IPS-20b (cell line): ENCODE measurements at regions not wholly inside any gene's neighbourhood (a gene's known extent, or its start where the extent isn't known, plus 50 kb on each side); places are given as distances from the start of the nearest gene placed in this dataset.
"Not testable (repeated sequence)": the region's sequence is repeated elsewhere in the genome, so short reads cannot be mapped to it uniquely, and the experiment has no call there.

Experiments used
- H3K27ac ChIP-seq: one replicate; pipeline ENCODE4 v1.5.1; 2013; ENCODE audit warnings: low read length
- H3K27me3 ChIP-seq: 2 replicates; pipeline ENCODE4 v1.6.1; 2013; ENCODE audit warnings: mild to moderate bottlenecking, low read length, inconsistent platforms; ENCODE audit not compliant: insufficient read depth
- H3K36me3 ChIP-seq: 2 replicates; pipeline ENCODE4 v1.6.1; 2013; ENCODE audit warnings: low read depth, mild to moderate bottlenecking, inconsistent platforms, low read length, moderate library complexity; ENCODE audit not compliant: insufficient read depth
- H3K4me1 ChIP-seq: 2 replicates; pipeline ENCODE4 v1.6.1; 2013; ENCODE audit warnings: mild to moderate bottlenecking, control low read depth, inconsistent platforms, low read length, moderate library complexity; ENCODE audit not compliant: insufficient read depth
- H3K4me3 ChIP-seq: 2 replicates; pipeline ENCODE4 v1.5.1; 2013; ENCODE audit warnings: mild to moderate bottlenecking, low read length, inconsistent platforms
- H3K9ac ChIP-seq: 2 replicates; pipeline ENCODE4 v1.6.1; 2013; ENCODE audit warnings: low read depth, mild to moderate bottlenecking, inconsistent platforms, low read length, moderate library complexity
- H3K9me3 ChIP-seq: 2 replicates; pipeline ENCODE4 v1.6.1; 2013; ENCODE audit warnings: mild to moderate bottlenecking, low read depth, low read length, inconsistent platforms; ENCODE audit not compliant: insufficient read depth

DNA sequence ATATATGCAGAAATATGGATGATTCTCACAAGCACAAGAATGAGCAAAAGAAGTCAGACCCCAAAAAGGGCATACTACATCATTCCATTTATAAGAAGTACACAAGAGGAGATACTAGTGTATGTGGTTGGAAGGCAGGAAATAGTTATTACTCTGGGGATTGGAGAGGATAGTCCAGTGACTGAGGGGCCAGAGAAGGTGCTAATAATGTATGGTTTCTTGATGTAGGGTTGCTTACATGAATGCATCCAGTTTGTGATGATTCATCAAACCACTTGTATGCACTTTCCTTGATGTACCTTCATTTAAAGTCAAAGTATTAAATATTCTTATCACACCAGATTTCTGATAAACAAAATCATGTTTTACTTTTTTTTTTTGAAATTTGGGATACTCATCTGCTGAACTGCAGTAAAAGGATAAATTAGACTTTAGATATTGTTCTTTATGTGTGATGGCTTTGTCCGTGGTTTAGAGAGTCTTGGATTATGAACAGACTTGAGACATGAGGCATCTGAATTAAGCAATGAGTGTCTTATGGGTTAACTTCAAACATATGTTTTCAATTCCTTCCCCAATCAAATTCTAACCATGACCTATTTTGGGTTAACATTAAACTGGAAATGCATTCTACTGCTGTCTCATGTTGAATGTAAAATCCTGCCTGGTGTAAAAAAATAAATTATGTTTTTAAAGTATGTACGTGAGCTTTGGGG lies 171.2 kb downstream of the SEMA6D start:
- Histone ChIP-seq H3K36me3 (no peaks in the 10 kb centered on the region), H3K9me3 (no peaks in the 10 kb centered on the region), H3K9ac (no peak overlapping the region), H3K4me1 (peaks cover 21% of the 10 kb centered on the region; the same call in 1 of the 2 replicates), H3K27ac (no peak overlapping the region), H3K4me3 (no peak overlapping the region), H3K27me3 (peaks cover 41% of the 10 kb centered on the region)

DNA sequence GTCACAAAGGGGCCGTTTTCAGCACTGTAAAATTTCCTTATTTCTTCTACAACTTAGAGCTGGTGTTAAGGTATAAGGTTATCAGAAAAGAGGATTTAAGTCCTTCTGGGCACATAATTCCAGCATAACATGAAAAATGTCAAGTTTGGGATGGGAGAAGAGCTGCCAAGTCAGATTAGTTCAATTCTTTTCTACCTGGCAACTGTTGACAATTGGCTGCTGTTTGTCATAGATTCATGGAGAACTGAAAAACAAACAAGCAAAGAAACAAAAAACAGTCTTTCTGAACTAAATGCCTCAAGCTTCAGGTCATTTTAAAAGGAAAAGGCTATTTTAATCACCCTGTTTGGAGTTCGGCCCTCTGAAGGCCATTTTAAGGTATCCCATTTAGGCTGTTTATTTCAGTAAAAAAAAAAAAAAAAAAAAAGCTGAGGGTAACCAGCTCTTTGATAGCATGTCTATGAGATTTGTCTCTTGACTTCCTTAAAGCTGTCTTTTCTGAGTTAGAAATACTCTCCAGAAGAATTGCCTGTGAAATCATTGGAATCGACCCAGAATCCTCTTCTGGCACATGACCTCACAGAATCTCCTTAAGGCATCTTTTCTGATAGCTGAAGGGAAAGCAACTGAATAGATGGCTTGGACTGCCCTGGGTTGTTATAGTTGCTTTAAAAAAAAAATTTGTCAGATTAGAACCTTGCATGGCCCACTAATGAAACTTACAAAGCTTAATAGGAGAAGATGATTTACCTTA lies 173.3 kb downstream of the SEMA6D start:
- no peak overlapping the region for H3K4me3 ChIP-seq
- H3K27ac ChIP-seq: no peak overlapping the region
- no peaks in the 10 kb centered on the region for H3K36me3 ChIP-seq
- H3K9ac ChIP-seq: no peak overlapping the region
- no peaks in the 10 kb centered on the region for H3K9me3 ChIP-seq
- peaks cover 11% of the 10 kb centered on the region; the same call in 1 of the 2 replicates for H3K4me1 ChIP-seq
- H3K27me3 ChIP-seq: peaks cover 21% of the 10 kb centered on the region; the same call in 1 of the 2 replicates

DNA sequence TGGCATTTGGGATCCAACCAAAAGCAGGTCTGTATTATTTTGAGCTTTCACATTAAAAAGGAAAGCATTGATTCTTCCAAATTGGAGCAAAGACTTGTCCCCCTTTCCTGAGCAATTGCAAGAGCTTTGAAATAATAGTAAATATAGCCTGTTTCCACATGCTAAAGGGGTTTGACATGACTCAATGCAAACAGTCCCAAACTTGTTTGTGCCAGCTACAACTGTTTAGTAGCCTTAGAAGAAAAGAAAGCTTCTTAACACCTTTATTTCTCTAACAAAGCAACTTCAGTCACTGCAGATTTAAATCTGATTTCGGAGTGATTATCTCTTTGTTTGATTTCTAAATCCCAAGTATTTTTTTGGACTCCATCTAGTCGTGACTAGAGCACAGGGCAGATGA lies 180.2 kb downstream of the SEMA6D start:
- Histone ChIP-seq H3K27ac (no peak overlapping the region), H3K4me3 (no peak overlapping the region), H3K4me1 (no peaks in the 10 kb centered on the region), H3K9me3 (peaks cover 9% of the 10 kb centered on the region; the same call in 1 of the 2 replicates), H3K27me3 (no peaks in the 10 kb centered on the region), H3K36me3 (no peaks in the 10 kb centered on the region), H3K9ac (no peak overlapping the region)

DNA sequence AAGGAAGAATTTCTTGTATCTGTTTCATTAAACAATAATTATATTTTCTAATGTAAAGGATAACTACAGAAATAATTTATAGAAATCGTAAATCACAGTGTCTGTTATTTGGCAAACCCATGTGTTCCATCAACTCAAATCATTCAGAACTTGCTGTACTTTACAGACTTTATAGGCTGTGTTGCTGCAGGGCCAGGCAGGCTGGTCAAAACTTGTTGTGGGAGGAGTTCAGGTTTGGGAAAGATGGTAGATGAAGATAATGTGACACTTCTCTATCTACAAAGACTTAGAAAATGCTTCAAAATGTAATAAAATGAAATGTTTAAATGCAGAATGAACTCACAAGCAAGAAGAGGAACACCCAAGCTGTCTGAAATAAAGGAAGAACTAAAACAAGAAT lies 183.4 kb downstream of the SEMA6D start:
- Histone ChIP-seq H3K36me3 (no peaks in the 10 kb centered on the region), H3K27ac (no peak overlapping the region), H3K4me1 (no peaks in the 10 kb centered on the region), H3K4me3 (no peak overlapping the region), H3K9ac (no peak overlapping the region), H3K9me3 (peaks cover 35% of the 10 kb centered on the region), H3K27me3 (no peaks in the 10 kb centered on the region)

DNA sequence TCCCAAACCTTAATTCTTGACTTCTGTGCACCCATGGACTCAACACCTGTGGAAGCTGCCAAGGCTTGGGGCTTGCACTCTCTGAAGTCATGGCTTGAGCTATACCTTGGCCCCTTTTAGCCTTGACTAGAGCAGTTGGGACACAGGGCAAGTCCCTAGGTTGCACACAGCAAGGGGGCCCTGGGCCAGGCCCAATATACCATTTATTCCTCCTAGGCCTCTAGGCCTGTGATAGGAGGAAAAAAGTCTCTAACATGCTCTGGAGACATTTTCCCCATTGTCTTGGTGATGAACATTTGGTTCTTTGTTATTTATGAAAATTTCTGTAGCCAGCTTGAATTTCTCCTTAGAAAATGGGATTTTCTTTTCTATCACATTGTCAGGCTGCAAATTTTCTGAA lies 186.1 kb downstream of the SEMA6D start:
- no peak overlapping the region for H3K4me3 ChIP-seq
- no peak overlapping the region for H3K9ac ChIP-seq
- H3K27ac ChIP-seq: no peak overlapping the region
- no peaks in the 10 kb centered on the region for H3K4me1 ChIP-seq
- H3K9me3 ChIP-seq: peaks cover 35% of the 10 kb centered on the region
- no peaks in the 10 kb centered on the region for H3K27me3 ChIP-seq
- no peaks in the 10 kb centered on the region for H3K36me3 ChIP-seq

DNA sequence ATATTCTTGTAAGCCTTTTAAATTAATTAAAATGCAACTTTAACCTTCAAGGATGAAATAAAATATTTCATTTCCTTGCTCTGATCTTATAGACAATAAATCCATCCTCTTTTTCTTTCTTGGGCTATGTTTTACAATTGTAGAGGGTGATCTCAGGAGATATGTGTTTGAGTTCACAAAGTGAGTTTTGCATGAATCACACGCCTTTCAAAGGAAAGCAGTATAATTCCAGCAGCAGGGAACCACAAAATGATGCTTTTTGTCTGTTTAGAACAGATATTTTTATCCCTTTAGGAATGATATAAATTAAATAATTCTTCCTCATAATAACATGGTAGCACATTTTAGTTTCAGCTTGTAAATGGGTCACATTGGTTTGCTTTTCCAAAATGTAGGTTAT lies 191.2 kb downstream of the SEMA6D start:
- Histone ChIP-seq H3K27me3 (no peaks in the 10 kb centered on the region), H3K4me1 (no peaks in the 10 kb centered on the region), H3K9me3 (peaks cover 17% of the 10 kb centered on the region; the same call in 1 of the 2 replicates), H3K27ac (no peak overlapping the region), H3K4me3 (no peak overlapping the region), H3K36me3 (no peaks in the 10 kb centered on the region), H3K9ac (no peak overlapping the region)

DNA sequence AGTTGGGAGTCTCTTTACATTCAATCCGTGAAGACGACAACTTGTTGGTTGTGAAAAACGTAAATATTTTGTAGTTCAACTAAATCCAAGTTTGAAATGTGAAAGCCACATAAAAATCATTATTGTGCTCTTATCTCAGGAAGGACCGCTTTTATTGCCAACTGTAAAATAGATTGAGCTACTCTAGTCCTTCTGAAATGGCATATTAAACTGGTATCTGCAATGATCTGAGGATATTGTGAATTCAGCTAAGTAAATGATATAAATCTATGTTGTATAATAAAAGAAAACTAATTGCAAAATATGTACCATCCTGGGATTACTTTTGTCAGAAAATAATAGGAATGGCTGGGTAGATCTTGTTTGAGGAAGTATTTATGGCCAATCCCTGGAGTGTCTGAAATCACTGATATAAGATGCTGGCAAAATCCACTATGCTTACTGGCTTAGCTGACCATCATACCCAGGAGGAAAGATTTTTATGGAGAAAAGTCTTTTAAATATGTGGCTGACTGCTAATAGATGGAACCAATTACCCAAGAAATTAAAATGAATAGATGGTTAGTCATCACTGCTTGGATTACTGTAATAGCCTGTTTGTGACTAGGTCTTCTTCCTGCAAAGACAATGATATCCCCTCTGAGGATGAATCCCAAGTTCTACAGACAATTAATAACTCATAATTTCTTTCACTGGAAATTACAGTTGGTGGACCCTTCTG lies 191.8 kb downstream of the SEMA6D start:
- no peaks in the 10 kb centered on the region for H3K4me1 ChIP-seq
- peaks cover 11% of the 10 kb centered on the region; the same call in 1 of the 2 replicates for H3K9me3 ChIP-seq
- no peak overlapping the region for H3K9ac ChIP-seq
- H3K4me3 ChIP-seq: no peak overlapping the region
- no peaks in the 10 kb centered on the region for H3K27me3 ChIP-seq
- no peaks in the 10 kb centered on the region for H3K36me3 ChIP-seq
- H3K27ac ChIP-seq: no peak overlapping the region

DNA sequence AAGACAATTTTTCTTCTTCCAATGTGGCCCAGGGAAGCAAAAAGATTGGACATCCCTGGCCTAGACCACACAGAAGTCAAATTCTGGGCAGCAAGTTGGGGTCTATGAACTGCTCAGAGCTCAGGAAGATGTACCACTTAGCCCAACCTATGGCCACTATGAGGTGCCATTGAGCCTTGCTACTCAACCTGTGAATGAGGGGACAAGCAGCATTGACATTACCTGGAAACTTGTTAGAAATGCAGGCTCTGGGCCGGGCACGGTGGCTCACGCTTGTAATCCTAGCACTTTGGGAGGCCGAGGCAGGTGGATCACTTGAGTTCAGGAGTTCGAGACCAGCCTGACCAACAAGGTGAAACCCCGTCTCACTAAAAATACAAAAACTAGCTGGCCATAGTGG lies 195.6 kb downstream of the SEMA6D start:
- not testable (repeated sequence) for H3K4me3 ChIP-seq, H3K27me3 ChIP-seq, H3K27ac ChIP-seq, H3K4me1 ChIP-seq, H3K36me3 ChIP-seq, H3K9me3 ChIP-seq, H3K9ac ChIP-seq

DNA sequence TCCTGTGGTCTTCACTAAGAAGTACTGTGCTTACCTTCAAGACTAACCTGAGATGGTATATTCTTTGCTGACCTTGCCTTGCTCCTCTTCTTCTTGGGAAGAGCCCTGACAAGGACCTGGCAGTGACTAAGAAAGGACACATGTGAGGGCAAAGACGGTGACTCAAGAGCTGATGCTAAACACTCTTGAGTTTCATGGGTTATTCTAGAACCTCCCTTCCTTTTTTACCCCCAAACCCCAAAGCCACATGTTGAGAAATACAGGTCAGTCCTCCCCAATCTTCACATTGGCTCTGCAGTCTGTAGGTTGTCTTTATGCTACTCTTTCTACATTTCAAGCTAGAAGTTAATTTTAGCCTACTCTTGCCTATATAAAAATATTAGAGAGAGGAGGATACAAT lies 200.6 kb downstream of the SEMA6D start:
- no peaks in the 10 kb centered on the region for H3K4me1 ChIP-seq
- no peak overlapping the region for H3K9ac ChIP-seq
- H3K27me3 ChIP-seq: no peaks in the 10 kb centered on the region
- H3K27ac ChIP-seq: no peak overlapping the region
- H3K9me3 ChIP-seq: no peaks in the 10 kb centered on the region
- no peak overlapping the region for H3K4me3 ChIP-seq
- no peaks in the 10 kb centered on the region for H3K36me3 ChIP-seq

DNA sequence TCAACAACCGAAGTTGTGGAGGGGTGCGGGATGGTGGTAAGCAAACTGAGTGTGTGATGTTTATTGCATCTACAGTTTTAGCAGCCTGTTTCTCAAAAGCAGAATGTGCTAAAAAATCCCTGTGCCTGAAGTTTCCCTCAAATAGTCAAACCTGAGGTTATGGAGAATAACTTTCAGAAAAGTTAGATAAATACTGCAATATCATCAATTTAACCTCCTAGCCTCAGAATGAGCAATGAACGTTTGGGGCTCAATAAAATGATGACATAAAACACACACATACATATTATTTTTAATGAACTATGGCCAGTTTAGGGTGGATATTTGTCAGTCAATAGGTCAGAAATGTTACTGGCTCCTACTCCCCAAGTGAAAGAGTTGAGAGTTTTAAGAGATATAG lies 201.6 kb downstream of the SEMA6D start:
- Histone ChIP-seq H3K4me3 (no peak overlapping the region), H3K9me3 (no peaks in the 10 kb centered on the region), H3K36me3 (no peaks in the 10 kb centered on the region), H3K4me1 (no peaks in the 10 kb centered on the region), H3K27me3 (no peaks in the 10 kb centered on the region), H3K27ac (no peak overlapping the region), H3K9ac (no peak overlapping the region)

DNA sequence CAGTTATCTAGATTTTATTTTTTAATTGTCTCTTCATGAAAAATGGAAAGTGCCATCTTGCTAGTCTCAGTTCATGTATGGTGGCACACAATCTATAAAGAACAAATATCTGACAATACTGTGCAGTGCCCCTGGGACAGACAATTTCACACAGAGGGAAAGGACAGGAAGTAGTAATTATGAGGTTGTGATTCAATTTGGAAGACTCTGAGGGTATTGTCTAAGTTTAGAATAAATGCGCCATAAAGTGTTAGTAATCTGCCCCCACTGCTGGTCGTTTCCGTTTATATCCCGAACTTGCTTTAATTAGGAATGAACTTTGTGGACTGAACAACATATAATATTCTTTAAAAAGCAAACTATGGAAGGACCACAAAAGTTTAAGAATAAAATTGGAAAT lies 196.4 kb upstream of the SLC24A5 start:
- Histone ChIP-seq H3K27ac (no peak overlapping the region), H3K9ac (no peak overlapping the region), H3K4me1 (no peaks in the 10 kb centered on the region), H3K4me3 (no peak overlapping the region), H3K9me3 (no peaks in the 10 kb centered on the region), H3K27me3 (no peaks in the 10 kb centered on the region), H3K36me3 (no peaks in the 10 kb centered on the region)
